Stomach (tissue), 4 donors: ENCODE measurements at regions not wholly inside any gene's neighbourhood (a gene's known extent, or its start where the extent isn't known, plus 50 kb on each side); places are given as distances from the start of the nearest gene placed in this dataset.

Experiments used
- CTCF ChIP-seq, 7 experiments: fragments of 450-650 bp in 4 of 7; fragments of 200-600 bp in 3 of 7; sonication (generic) in 3 of 7; IDR thresholded peaks; one replicate each; pipeline ENCODE4 v1.5.1; 2016 to 2019; ENCODE audit warnings: antibody characterized with exemption in 7 of 7, control low read depth in 2 of 7, mild to moderate bottlenecking in 1 of 7
- EP300 ChIP-seq: sonication (generic); formaldehyde crosslinking; IDR thresholded peaks from one replicate; pipeline ENCODE4 v1.6.1; 2017; ENCODE audit warnings: antibody characterized with exemption

- TF ChIP-seq EP300 = no peak
- no peak for TF ChIP-seq CTCF (IDR thresholded peaks at IDR 0.05)
Measured at GRCh38 chr2:34423301-34423700, 824.2 kb upstream of the FAM98A start.
